ENCODE measurements at regions not wholly inside any gene's neighbourhood (a gene's known extent, or its start where the extent isn't known, plus 50 kb on each side); places are given as distances from the start of the nearest gene placed in this dataset.

DNA sequence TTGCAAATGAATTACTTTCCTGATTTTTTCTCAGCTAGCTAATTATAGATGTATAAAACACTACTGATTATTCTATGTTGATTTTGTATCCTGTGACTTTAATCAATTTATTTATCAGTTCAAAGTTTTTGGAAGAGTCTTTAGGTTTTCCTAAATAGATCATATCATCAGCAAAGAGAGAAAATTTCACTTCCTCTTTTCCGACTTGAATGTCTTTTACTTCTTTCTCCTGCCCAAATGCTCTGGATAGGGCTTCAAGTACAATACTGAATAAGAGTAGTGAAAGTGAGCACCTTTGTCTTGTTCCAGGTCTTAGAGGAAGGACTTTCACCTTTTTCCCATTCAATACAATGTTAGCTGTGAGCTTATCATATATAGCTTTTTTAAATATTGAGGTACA lies 417.9 kb downstream of the PDGFC start:
- ChIA-PET CTCF (no interaction called here), POLR2A (interaction anchor here (0.7 kb wide), 1 partner anchor 9 kb away, joined by 3 read pairs; no protein-coding TSS in a partner anchor)
- no peaks in the 10 kb centered on the region for H3K27me3 ChIP-seq (ENCODE audit: control insufficient read depth, insufficient read depth, low read length)
- TF ChIP-seq, protein P1, sequence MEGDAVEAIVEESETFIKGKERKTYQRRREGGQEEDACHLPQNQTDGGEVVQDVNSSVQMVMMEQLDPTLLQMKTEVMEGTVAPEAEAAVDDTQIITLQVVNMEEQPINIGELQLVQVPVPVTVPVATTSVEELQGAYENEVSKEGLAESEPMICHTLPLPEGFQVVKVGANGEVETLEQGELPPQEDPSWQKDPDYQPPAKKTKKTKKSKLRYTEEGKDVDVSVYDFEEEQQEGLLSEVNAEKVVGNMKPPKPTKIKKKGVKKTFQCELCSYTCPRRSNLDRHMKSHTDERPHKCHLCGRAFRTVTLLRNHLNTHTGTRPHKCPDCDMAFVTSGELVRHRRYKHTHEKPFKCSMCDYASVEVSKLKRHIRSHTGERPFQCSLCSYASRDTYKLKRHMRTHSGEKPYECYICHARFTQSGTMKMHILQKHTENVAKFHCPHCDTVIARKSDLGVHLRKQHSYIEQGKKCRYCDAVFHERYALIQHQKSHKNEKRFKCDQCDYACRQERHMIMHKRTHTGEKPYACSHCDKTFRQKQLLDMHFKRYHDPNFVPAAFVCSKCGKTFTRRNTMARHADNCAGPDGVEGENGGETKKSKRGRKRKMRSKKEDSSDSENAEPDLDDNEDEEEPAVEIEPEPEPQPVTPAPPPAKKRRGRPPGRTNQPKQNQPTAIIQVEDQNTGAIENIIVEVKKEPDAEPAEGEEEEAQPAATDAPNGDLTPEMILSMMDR (IDR thresholded peaks at IDR 0.05; ENCODE audit: insufficient read depth, low read depth, low read length): no peak
- no peaks in the 10 kb centered on the region for H3K36me3 ChIP-seq (ENCODE audit: control insufficient read depth, insufficient read depth, low read length)
- DNase-seq (ENCODE audit: low read depth): no peak
- no peak overlapping the region for H3K4me3 ChIP-seq (ENCODE audit: low read depth, low read length)

DNA sequence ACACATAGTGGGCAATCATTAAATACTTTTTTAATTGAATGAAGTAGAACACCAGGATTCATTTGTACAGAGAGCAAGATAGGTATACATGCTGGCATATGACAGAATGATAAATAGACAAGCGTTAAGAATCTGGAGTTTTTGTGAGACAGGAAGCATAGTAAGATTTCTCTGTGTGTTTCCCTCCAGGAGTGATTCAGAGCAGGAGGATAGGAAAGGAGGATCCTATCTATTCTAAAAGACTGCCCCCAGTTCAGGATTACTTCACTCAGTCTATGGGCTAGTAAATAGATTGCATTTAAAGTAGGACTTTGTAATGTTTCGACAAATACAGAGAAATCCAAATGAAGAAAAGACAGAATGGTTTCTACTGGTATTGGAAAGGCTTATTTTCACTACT lies 423.7 kb downstream of the PDGFC start:
- ChIA-PET CTCF (no interaction called here), POLR2A (no interaction called here)
- Histone ChIP-seq H3K36me3 (ENCODE audit: control insufficient read depth, insufficient read depth, low read length) (no peaks in the 10 kb centered on the region), H3K27me3 (ENCODE audit: control insufficient read depth, insufficient read depth, low read length) (no peaks in the 10 kb centered on the region), H3K4me3 (ENCODE audit: low read depth, low read length) (no peak overlapping the region)
- TF ChIP-seq, protein P1 (IDR thresholded peaks at IDR 0.05; ENCODE audit: insufficient read depth, low read depth, low read length): no peak
- no peak for DNase-seq (ENCODE audit: low read depth)

DNA sequence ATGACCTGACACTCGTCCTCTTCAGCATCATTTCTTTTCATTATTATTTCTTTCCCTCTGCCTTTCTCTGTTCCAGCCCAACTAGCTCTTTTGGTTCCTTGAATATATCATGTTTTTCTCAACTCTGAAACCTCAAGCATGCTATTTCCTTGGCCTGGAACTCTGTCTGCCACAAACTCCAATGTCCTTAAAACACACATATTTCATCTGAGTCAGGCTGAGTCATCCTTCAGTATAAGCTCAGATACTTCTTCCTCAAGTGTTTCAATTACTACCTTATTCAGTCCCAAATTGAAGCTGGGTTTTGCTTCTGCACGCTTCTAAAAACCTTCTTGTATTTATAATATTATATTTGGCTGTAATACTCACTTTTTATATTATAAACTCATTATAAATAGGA lies 424.2 kb downstream of the PDGFC start:
- no peak overlapping the region for H3K4me3 ChIP-seq (ENCODE audit: low read depth, low read length)
- TF ChIP-seq, protein P1 (IDR thresholded peaks at IDR 0.05; ENCODE audit: insufficient read depth, low read depth, low read length): no peak
- H3K36me3 ChIP-seq (ENCODE audit: control insufficient read depth, insufficient read depth, low read length): no peaks in the 10 kb centered on the region
- H3K27me3 ChIP-seq (ENCODE audit: control insufficient read depth, insufficient read depth, low read length): no peaks in the 10 kb centered on the region
- ChIA-PET POLR2A (interaction anchor here (0.6 kb wide), 1 partner anchor 67 kb away, joined by 3 read pairs; no protein-coding TSS in a partner anchor), CTCF (interaction anchor here (0.6 to 2.0 kb wide), 2 partner anchors 11 to 30 kb away, joined by 3 to 6 read pairs; no protein-coding TSS in a partner anchor)
- peak; percentile 87 for DNase-seq (ENCODE audit: low read depth)

DNA sequence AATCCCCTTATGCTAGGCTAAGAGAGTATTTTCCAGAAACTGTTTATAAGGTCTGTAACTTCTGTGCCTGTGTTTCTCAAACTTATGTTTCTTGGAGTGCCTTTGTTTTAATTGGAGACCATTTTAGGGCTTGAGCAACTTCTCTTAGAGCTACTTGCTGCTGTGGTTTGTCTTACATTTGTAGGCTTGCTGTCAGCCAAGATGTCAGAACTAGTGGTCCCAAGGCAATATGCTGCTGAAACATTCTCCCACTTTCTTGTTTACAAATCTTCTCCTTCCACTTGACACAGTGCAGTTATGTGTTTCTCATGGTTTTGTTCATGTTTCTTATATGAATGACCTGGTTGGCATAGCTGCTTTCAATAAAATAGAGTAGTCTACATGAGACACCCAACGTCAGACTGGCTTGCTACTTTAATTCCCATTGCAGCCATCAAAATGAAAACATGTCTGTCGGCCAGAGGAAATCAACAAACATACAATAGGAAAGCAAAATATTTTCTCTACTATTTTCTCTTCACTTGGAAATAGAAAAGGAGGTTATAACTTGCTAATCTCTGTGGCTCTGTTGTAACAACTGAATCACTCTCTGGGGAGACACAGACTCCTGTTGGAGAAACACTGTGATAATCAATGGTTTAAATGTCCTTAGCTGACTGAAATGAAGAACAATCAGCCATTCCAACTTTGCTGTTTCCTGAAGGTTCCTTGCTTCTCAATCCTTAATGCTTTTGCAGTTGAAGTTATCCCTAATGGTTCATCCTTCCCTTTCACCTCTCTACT lies 426.4 kb downstream of the PDGFC start:
- no peaks in the 10 kb centered on the region for H3K36me3 ChIP-seq (ENCODE audit: control insufficient read depth, insufficient read depth, low read length)
- ChIA-PET POLR2A (interaction anchor here (0.6 kb wide), 1 partner anchor 8 kb away, joined by 3 read pairs; no protein-coding TSS in a partner anchor), CTCF (interaction anchor here (2.0 kb wide), 1 partner anchor 8 kb away, joined by 6 read pairs; no protein-coding TSS in a partner anchor)
- no peak for DNase-seq (ENCODE audit: low read depth)
- TF ChIP-seq, protein P1 (IDR thresholded peaks at IDR 0.05; ENCODE audit: insufficient read depth, low read depth, low read length): no peak
- H3K4me3 ChIP-seq (ENCODE audit: low read depth, low read length): no peak overlapping the region
- no peaks in the 10 kb centered on the region for H3K27me3 ChIP-seq (ENCODE audit: control insufficient read depth, insufficient read depth, low read length)

DNA sequence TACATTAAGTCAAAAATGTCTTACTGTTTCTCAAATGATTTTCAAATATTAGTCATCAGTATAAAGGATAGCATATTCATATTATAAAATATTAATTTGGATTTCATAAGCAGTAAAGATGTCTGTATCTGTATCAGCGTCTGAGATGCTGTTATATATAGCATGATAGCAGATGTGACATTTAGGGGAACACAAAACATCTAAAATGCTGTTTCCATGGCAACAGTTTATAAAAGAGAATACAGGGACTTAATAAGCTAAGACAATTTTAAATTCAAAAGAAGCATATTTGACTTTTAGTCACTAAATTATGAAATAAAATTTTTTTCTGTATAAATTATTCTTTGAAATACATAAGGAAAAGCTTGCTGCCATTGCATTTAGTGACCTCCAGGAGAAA lies 432.2 kb downstream of the PDGFC start:
- POLR2A ChIA-PET: no interaction called here
- CTCF ChIA-PET: no interaction called here
- no peak for DNase-seq (ENCODE audit: low read depth)
- no peaks in the 10 kb centered on the region for H3K27me3 ChIP-seq (ENCODE audit: control insufficient read depth, insufficient read depth, low read length)
- no peaks in the 10 kb centered on the region for H3K36me3 ChIP-seq (ENCODE audit: control insufficient read depth, insufficient read depth, low read length)
- no peak overlapping the region for H3K4me3 ChIP-seq (ENCODE audit: low read depth, low read length)
- TF ChIP-seq, protein P1 (IDR thresholded peaks at IDR 0.05; ENCODE audit: insufficient read depth, low read depth, low read length): no peak

Measured in BJ (cell line).